Prostate gland (tissue), 2 donors: ENCODE measurements at regions not wholly inside any gene's neighbourhood (a gene's known extent, or its start where the extent isn't known, plus 50 kb on each side); places are given as distances from the start of the nearest gene placed in this dataset.

Experiments used
- DNase-seq: peaks from one replicate; pipeline ENCODE4 v3.0.0-alpha.2; 2019; ENCODE audit warnings: low spot score
- H3K27ac ChIP-seq, 2 donors: fragments of 200-600 bp; sonication (generic); 2 replicates each; pipeline ENCODE4 v1.5.1; 2017 to 2019
- H3K27me3 ChIP-seq: fragments of 200-600 bp; sonication (generic); replicated peaks from 2 replicates; pipeline ENCODE4 v1.5.1; 2019; ENCODE audit not compliant: insufficient read depth
- H3K36me3 ChIP-seq, 2 donors: fragments of 200-600 bp; sonication (generic); 1 replicate in 1 of 2; 2 replicates in 1 of 2; pipeline versions ENCODE4 v1.5.1 to v1.8.1; 2017 to 2019
- H3K4me1 ChIP-seq: fragments of 200-600 bp; sonication (generic); replicated peaks from 2 replicates; pipeline ENCODE4 v1.5.1; 2019
- H3K4me3 ChIP-seq, 2 donors: fragments of 200-600 bp; sonication (generic); 2 replicates each; pipeline ENCODE4 v1.5.1; 2017 to 2019
- H3K9me3 ChIP-seq: fragments of 200-600 bp; sonication (generic); 2 replicates; pipeline ENCODE4 v1.5.1; 2017
- POLR2A ChIP-seq: fragments of 450-650 bp; IDR thresholded peaks from one replicate; pipeline ENCODE4 v1.6.1; 2016; ENCODE audit warnings: antibody characterized with exemption, mild to moderate bottlenecking
- POLR2AphosphoS5 ChIP-seq: sonication (generic); formaldehyde crosslinking; IDR thresholded peaks from one replicate; pipeline ENCODE4 v1.6.1; 2017; ENCODE audit warnings: antibody characterized with exemption
- WGBS: methylation state at CpG from one replicate; pipeline ENCODE4 v1.1.5; 2018; 5-methylcytosine and 5-hydroxymethylcytosine counted together
- intact Hi-C: fragments of 100-400 bp; cut with DNase I; formaldehyde crosslinking; loops from one replicate; pipeline ENCODE4 v1.14.2; 2022
- TF ChIP-seq, protein P1 (sequence below), 4 experiments: fragments of 200-600 bp in 2 of 4; fragments of 450-650 bp in 2 of 4; sonication (generic) in 2 of 4; IDR thresholded peaks; 1 replicate in 3 of 4; 2 replicates in 1 of 4; pipeline ENCODE4 v1.5.1; 2016 to 2019; ENCODE audit warnings: antibody characterized with exemption in 4 of 4, mild to moderate bottlenecking in 2 of 4, moderate library complexity in 2 of 4

DNA sequence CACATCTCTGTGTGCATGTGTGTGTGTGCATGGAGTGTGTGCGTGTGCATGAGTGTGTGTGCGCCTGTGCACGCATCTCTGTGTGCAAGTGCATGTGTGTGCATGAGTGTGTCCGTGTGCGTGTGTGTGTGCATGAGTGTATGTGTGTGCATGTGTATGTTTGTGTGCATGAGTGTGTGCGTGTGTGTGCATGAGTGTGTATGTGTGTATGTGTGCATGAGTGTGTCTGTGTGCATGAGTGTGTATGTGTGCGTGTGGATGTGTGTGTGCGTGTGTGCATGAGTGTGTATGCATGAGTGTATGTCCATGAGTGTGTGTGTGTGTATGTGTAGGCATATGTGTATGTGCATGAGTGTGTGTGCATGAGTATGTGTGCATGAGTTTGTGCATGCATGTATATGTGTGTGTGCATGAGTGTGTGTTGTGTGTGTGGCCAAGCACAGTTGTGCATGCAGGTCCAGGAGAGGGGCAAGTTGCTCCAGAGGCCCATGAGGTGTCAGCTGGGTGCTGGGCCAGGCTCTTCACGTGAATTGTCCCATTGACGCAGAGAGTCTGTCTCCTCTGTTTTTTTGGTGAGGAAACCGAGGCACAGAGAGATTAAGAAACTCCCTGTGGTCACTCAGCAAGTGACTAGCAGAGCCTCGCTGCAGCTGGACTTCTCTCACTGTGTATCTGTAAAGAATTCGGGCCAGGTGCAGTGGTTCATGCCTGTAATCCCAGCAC is 75.5 kb downstream of the ASB1 start:
- Histone ChIP-seq H3K4me3 (no peak overlapping the region), H3K4me1 (no peaks in the 10 kb centered on the region), H3K36me3 (no peaks in the 10 kb centered on the region), H3K27me3 (no peaks in the 10 kb centered on the region), H3K27ac (no peak overlapping the region), H3K9me3 (no peaks in the 10 kb centered on the region)
- DNase-seq: no peak
- TF ChIP-seq POLR2A: no peak
- no peak for TF ChIP-seq POLR2AphosphoS5
- TF ChIP-seq, protein P1, sequence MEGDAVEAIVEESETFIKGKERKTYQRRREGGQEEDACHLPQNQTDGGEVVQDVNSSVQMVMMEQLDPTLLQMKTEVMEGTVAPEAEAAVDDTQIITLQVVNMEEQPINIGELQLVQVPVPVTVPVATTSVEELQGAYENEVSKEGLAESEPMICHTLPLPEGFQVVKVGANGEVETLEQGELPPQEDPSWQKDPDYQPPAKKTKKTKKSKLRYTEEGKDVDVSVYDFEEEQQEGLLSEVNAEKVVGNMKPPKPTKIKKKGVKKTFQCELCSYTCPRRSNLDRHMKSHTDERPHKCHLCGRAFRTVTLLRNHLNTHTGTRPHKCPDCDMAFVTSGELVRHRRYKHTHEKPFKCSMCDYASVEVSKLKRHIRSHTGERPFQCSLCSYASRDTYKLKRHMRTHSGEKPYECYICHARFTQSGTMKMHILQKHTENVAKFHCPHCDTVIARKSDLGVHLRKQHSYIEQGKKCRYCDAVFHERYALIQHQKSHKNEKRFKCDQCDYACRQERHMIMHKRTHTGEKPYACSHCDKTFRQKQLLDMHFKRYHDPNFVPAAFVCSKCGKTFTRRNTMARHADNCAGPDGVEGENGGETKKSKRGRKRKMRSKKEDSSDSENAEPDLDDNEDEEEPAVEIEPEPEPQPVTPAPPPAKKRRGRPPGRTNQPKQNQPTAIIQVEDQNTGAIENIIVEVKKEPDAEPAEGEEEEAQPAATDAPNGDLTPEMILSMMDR (IDR thresholded peaks at IDR 0.05): no peak
- intact Hi-C loops: no loop called here
- 97% methylated on average over 13 of the region's 13 CpGs for WGBS

DNA sequence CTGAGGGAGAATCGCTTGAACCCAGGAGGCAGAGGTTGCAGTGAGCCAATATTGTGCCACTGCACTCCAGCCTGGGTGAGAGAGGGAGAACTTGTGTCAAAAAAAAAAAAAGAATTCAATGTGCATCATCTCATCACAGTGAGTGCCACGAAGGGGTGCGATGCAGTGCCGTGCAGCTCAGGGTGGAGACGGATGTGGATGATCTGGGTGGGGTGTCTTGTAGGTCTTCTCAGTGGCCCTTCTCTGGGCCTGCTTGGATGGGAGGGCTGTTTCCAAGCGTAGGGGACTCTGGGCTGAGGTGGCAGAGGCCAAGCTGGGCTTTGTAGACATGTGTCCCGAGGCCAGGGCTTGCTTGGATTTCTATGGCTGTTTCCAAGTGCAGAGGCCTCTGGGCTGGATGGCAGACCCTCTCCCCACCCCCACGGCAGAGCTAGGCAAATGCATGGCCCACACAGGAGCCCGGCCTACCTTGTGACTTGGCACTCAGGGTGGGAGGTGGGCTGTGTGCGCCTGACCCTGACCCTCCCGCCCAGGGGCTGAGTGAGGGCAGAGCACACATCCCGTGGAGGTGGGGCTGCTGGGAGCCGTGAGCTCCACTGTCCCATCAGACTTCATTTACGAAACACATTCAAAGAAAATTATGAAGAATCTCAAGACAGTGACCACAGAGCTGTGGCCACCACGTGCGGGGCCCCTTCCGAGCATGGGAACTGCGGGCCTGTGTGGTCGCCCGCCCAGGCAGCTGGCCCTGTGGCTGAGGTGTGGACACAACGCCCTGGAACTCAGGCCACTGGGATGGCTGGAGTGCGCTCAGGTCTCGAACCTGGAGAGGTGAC is 76.4 kb downstream of the ASB1 start:
- Histone ChIP-seq H3K36me3 (no peaks in the 10 kb centered on the region), H3K27ac (no peak overlapping the region), H3K9me3 (no peaks in the 10 kb centered on the region), H3K27me3 (no peaks in the 10 kb centered on the region), H3K4me3 (no peak overlapping the region), H3K4me1 (no peaks in the 10 kb centered on the region)
- intact Hi-C loops: no loop called here
- 95% methylated on average over 23 of the region's 23 CpGs for WGBS
- no peak for DNase-seq
- no peak for TF ChIP-seq POLR2AphosphoS5
- TF ChIP-seq POLR2A: no peak
- TF ChIP-seq, protein P1 (IDR thresholded peaks at IDR 0.05): no peak

GRCh38 chr2:238504181-238504931 is 77.6 kb downstream of the ASB1 start:
- WGBS: 49% methylated on average over 24 of the region's 26 CpGs
- no peaks in the 10 kb centered on the region for H3K27me3 ChIP-seq
- intact Hi-C loops: no loop called here
- no peaks in the 10 kb centered on the region for H3K9me3 ChIP-seq
- no peaks in the 10 kb centered on the region for H3K36me3 ChIP-seq
- DNase-seq: no peak
- no peak overlapping the region for H3K27ac ChIP-seq
- H3K4me3 ChIP-seq: no peak overlapping the region
- TF ChIP-seq, protein P1 (IDR thresholded peaks at IDR 0.05): no peak
- H3K4me1 ChIP-seq: no peaks in the 10 kb centered on the region

- intact Hi-C loops: no loop called here
These were observed 78.6 kb downstream of the ASB1 start for GRCh38 chr2:238505119-238505891.

More at GRCh38 chr2:238505119-238505891, 78.6 kb downstream of the ASB1 start:
- Histone ChIP-seq H3K9me3 (no peaks in the 10 kb centered on the region), H3K4me3 (no peak overlapping the region), H3K27ac (no peak overlapping the region), H3K36me3 (no peaks in the 10 kb centered on the region), H3K4me1 (no peaks in the 10 kb centered on the region), H3K27me3 (no peaks in the 10 kb centered on the region)
- no peak for DNase-seq
- WGBS: 94% methylated on average over 16 of the region's 16 CpGs
- TF ChIP-seq, protein P1 (IDR thresholded peaks at IDR 0.05): no peak
- no peak for TF ChIP-seq POLR2A
- TF ChIP-seq POLR2AphosphoS5: no peak
